ENCODE measurements at regions not wholly inside any gene's neighbourhood (a gene's known extent, or its start where the extent isn't known, plus 50 kb on each side); places are given as distances from the start of the nearest gene placed in this dataset.

DNA sequence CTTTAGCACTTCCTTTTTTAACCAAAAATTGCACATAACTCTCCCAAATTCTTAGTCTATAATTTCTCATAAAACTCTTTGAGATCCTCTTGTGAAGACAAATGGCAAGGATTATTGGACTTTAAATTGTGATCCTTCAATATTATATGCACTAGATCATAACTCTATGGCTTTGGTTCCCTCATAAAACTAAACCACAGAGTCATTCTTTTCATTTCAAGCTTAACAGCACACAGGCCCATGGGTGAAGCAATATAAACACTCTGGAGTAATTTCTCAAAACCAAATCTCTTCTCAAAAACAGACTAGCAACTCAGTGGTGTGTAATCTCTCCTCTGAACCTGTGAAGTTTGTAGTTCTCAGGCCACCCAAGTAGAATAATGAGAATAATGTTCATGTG lies 171.0 kb upstream of the NECTIN3 start:
- no peaks in the 10 kb centered on the region for H3K9me3 Mint-ChIP-seq
- peaks cover 6% of the 10 kb centered on the region for H3K27me3 Mint-ChIP-seq (ENCODE audit: insufficient read depth)
- H3K27ac Mint-ChIP-seq, result no peak overlapping the region
- H3K36me3 Mint-ChIP-seq (ENCODE audit: low read depth), result no peaks in the 10 kb centered on the region
- H3K4me3 Mint-ChIP-seq, result no peak overlapping the region
- DNase-seq (ENCODE audit: low spot score), result no peak
- H3K4me1 Mint-ChIP-seq (ENCODE audit: low read depth), result no peaks in the 10 kb centered on the region
- intact Hi-C loops (cut with micrococcal nuclease), result no loop called here

DNA sequence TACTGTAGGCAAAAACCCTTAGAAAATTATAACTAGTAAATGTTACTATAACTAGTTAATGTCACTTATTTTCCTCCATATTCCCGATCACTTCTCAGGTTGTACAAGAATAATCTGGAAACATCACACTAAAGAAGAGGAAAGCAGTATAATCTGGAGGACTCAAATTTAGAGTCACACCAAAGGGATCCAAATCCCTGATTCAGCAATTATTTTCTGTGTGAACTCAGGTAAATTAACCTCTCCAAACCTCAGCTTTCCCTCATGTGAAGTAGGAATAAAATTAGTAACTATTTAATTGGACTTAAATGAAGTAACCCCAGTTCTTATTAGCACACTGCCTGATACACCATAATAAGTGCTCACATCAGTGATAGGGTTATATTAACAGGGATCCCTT lies 170.1 kb upstream of the NECTIN3 start:
- H3K27me3 Mint-ChIP-seq (ENCODE audit: insufficient read depth), result peaks cover 6% of the 10 kb centered on the region
- intact Hi-C loops (cut with micrococcal nuclease), result no loop called here
- no peak overlapping the region for H3K27ac Mint-ChIP-seq
- no peak overlapping the region for H3K4me3 Mint-ChIP-seq
- H3K4me1 Mint-ChIP-seq (ENCODE audit: low read depth), result no peaks in the 10 kb centered on the region
- H3K9me3 Mint-ChIP-seq, result no peaks in the 10 kb centered on the region
- H3K36me3 Mint-ChIP-seq (ENCODE audit: low read depth), result no peaks in the 10 kb centered on the region
- no peak for DNase-seq (ENCODE audit: low spot score)

DNA sequence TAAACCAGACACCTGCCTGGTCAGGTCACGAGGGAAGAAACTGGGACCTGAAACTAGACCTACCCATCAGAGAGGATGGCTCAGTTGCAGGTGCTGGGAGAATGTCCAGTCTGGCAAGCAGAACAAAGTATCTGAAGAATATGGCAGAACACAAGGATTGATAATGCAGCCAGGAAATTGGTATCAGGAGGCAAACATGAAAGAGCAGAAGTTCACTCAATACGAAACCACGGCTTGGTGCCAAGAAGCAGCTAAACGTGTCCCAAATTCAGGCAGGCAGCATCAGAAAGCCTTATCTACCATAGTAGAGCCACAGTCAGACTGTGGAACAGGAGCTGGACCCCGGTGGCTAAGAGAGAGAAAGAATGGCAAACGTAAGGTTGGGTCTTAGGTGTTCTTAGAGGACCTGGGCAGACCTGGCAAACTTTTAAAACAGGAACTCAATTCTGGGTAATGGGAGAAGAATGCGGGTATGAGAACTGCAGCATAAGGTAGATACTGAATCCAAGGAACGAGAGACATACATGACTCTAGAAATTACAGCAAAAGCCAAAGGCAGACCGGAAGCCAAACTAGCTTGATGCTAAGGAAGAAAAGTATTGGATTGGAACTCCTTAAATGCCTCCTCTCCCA lies 169.0 kb upstream of the NECTIN3 start:
- no peak for DNase-seq (ENCODE audit: low spot score)
- Mint-ChIP-seq H3K36me3 (ENCODE audit: low read depth) (no peaks in the 10 kb centered on the region), H3K27me3 (ENCODE audit: insufficient read depth) (peaks cover 6% of the 10 kb centered on the region), H3K27ac (no peak overlapping the region), H3K4me1 (ENCODE audit: low read depth) (no peaks in the 10 kb centered on the region), H3K4me3 (no peak overlapping the region), H3K9me3 (no peaks in the 10 kb centered on the region)
- intact Hi-C loops (cut with micrococcal nuclease), result no loop called here

DNA sequence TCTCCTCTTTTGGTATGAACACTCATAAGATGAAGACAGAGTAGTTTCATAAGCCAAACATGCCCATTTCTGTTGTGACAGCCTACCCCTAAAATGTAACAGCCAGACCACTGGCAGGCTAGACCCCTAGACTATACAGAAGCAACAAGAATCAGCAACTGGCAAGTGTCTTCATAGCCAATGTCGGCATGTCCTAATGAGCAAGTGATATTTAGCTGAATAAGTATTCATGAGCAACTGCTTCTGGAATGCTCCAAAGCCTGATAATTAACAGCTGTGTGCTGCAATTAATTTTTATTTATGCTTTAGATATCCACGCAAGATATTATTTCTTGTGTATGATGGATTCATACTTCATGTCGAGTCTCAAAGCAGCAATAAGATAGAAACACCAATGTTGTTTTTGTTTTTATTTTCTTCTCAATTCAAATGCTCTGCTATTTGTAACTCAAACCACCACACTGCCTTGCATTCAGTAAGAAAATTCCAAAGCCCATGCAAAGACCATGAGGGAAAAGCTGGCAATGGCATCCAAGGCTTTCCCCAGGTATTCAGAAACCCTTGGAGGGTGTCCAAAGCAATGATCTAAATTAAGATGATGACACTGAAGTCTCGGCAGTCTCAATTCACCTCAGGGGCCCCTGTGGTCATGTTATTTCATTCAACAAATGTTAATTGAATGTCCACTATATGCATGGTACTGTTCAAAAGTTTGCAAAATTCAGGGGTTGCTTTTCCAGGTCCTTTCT lies 167.7 kb upstream of the NECTIN3 start:
- intact Hi-C loops (cut with micrococcal nuclease), result no loop called here
- Mint-ChIP-seq H3K4me1 (ENCODE audit: low read depth) (no peaks in the 10 kb centered on the region), H3K9me3 (no peaks in the 10 kb centered on the region), H3K4me3 (no peak overlapping the region), H3K36me3 (ENCODE audit: low read depth) (no peaks in the 10 kb centered on the region), H3K27me3 (ENCODE audit: insufficient read depth) (peaks cover 4% of the 10 kb centered on the region), H3K27ac (no peak overlapping the region)
- DNase-seq (ENCODE audit: low spot score), result no peak

DNA sequence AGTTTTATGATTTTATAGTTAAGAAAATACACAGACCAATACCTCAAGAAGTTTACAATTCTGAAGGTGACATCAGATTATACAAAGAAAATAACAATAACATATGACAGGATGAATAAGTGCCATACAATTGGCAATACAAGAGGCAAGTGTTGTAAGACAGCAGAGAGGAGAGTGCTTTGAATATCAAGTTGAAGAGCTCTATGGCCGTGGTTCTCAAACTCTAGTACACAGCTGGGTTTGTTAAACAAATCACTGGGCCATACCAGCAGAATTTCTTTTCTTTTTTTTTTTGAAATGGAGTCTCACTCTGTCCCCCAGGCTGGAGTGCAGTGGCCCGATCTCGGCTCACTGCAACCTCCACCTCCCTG lies 167.1 kb upstream of the NECTIN3 start:
- intact Hi-C loops (cut with micrococcal nuclease), result no loop called here
- peaks cover 4% of the 10 kb centered on the region for H3K27me3 Mint-ChIP-seq (ENCODE audit: insufficient read depth)
- H3K27ac Mint-ChIP-seq, result no peak overlapping the region
- H3K9me3 Mint-ChIP-seq, result no peaks in the 10 kb centered on the region
- no peaks in the 10 kb centered on the region for H3K36me3 Mint-ChIP-seq (ENCODE audit: low read depth)
- DNase-seq (ENCODE audit: low spot score), result no peak
- H3K4me3 Mint-ChIP-seq, result no peak overlapping the region
- H3K4me1 Mint-ChIP-seq (ENCODE audit: low read depth), result no peaks in the 10 kb centered on the region

DNA sequence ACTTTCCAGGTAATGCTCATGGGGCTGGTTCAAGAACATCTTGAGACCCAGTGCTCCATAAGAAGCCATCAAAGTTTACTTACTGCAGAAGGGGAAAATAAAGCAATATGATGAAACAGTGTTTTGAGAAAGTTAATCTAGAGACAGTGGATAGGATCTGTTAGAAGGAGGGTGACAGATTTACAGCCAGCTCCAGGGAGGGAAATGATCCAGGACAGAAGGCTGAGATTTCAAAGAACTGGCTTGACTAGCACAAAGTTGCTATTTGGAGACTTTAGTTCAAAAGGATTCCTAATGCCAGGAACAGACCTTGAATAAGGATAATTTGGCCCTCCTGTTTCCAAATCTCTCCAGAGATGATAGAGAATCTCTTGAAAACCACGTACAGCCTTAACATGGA lies 166.5 kb upstream of the NECTIN3 start:
- Mint-ChIP-seq H3K9me3 (no peaks in the 10 kb centered on the region), H3K4me3 (no peak overlapping the region), H3K27ac (no peak overlapping the region), H3K27me3 (ENCODE audit: insufficient read depth) (peaks cover 4% of the 10 kb centered on the region), H3K36me3 (ENCODE audit: low read depth) (no peaks in the 10 kb centered on the region), H3K4me1 (ENCODE audit: low read depth) (no peaks in the 10 kb centered on the region)
- no peak for DNase-seq (ENCODE audit: low spot score)
- intact Hi-C loops (cut with micrococcal nuclease), result no loop called here

DNA sequence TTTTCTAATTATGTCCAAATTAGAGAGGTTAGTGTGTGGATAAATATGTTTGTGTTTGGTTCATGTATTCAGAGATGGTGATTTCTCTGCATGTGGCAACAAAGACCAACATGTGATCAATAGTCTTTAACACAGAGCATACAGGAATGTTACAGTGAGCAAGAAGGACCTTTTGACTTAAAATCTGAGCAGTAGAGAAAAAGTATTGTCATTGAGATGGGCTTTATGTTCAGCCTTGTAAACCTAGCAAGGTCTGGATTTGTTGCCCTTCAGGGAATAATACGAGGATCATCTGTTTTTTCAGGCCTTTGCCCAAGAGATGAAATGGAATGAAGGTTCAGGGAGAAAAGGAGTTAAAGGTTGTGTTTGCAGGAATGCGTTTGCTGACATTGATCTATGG lies 161.8 kb upstream of the NECTIN3 start:
- no peak overlapping the region for H3K27ac Mint-ChIP-seq
- no peaks in the 10 kb centered on the region for H3K36me3 Mint-ChIP-seq (ENCODE audit: low read depth)

DNA sequence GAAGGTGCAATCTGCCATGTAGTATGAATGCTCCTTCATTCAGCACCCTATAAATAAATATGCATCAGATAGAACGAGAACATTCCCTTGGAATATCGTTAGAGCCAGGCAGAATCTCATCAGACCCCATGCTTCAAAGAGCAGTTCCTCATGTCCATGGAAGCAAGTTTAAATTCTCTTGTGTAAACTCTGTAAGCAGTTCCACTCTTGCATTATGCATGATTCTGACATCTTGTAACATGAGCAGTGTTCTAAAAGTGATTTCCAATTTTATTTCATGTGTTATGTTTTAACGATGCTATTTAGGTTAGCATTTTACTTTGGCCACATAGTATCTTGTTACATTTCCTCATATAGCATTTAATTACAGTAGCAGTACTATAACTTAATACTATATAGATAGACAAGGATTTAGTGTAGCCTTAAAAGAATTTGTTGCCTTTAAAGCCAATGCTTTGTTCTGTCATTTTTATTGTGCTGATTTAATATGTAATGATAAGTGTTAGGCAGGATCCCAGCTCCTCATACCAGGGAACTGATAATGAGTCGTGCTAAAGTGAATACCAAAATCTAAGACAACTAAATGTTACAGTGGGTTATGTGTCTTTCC lies 161.2 kb upstream of the NECTIN3 start:
- no peak overlapping the region for H3K27ac Mint-ChIP-seq
- intact Hi-C loops (cut with micrococcal nuclease), result no loop called here
- no peaks in the 10 kb centered on the region for H3K9me3 Mint-ChIP-seq
- H3K4me1 Mint-ChIP-seq (ENCODE audit: low read depth), result no peaks in the 10 kb centered on the region
- no peaks in the 10 kb centered on the region for H3K27me3 Mint-ChIP-seq (ENCODE audit: insufficient read depth)
- no peak for DNase-seq (ENCODE audit: low spot score)
- H3K36me3 Mint-ChIP-seq (ENCODE audit: low read depth), result no peaks in the 10 kb centered on the region
- no peak overlapping the region for H3K4me3 Mint-ChIP-seq

More for the DNA sequence above, 161.8 kb upstream of the NECTIN3 start:
- DNase-seq (ENCODE audit: low spot score), result no peak
- H3K9me3 Mint-ChIP-seq, result no peaks in the 10 kb centered on the region
- no peak overlapping the region for H3K4me3 Mint-ChIP-seq
- H3K4me1 Mint-ChIP-seq (ENCODE audit: low read depth), result no peaks in the 10 kb centered on the region
- no peaks in the 10 kb centered on the region for H3K27me3 Mint-ChIP-seq (ENCODE audit: insufficient read depth)
- intact Hi-C loops (cut with micrococcal nuclease), result no loop called here

DNA sequence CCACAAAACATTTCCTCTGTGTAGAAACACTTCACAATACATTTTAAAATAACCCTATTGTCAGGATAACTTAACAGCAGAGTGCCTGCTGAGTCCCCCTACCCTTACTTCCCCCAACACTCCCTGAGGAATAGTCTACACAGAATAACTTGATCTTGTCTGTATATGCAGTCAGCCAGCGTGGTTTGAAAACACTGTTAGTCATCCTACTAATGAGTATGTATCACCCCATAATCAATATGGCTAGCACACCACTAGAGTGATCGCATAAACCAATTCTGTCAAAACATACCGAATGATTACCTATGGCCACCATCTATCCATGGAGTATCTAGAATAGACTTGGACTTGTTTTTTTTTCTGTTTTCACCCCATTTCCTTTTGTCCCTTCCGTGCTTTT lies 152.7 kb upstream of the NECTIN3 start:
- no peaks in the 10 kb centered on the region for H3K36me3 Mint-ChIP-seq (ENCODE audit: low read depth)
- peaks cover 2% of the 10 kb centered on the region for H3K27me3 Mint-ChIP-seq (ENCODE audit: insufficient read depth)
- no peak for DNase-seq (ENCODE audit: low spot score)
- no peak overlapping the region for H3K27ac Mint-ChIP-seq
- no peaks in the 10 kb centered on the region for H3K4me1 Mint-ChIP-seq (ENCODE audit: low read depth)
- H3K4me3 Mint-ChIP-seq, result no peak overlapping the region
- no peaks in the 10 kb centered on the region for H3K9me3 Mint-ChIP-seq
- intact Hi-C loops (cut with micrococcal nuclease), result no loop called here

DNA sequence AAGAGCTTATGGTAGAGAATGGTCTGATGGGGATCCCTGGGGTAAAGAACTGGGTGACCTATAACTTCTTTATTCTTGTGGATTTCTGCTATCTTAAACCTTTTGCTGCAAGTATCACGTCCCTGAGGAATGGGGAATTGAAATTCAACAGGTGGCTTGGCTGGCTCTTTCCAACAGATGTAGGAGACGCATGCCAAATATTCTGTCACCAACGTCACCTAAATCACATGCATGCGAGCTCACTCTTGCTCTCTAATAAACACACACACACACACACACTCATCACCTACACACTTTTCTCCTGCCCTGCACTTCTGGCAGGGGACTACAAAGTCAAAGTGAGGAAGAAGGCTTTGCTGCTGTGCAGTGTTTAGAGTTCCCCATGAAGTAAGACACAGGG lies 145.8 kb upstream of the NECTIN3 start:
- no peaks in the 10 kb centered on the region for H3K4me1 Mint-ChIP-seq (ENCODE audit: low read depth)
- H3K4me3 Mint-ChIP-seq, result no peak overlapping the region
- H3K9me3 Mint-ChIP-seq, result no peaks in the 10 kb centered on the region
- no peak for DNase-seq (ENCODE audit: low spot score)
- intact Hi-C loops (cut with micrococcal nuclease), result no loop called here
- no peaks in the 10 kb centered on the region for H3K36me3 Mint-ChIP-seq (ENCODE audit: low read depth)
- H3K27me3 Mint-ChIP-seq (ENCODE audit: insufficient read depth), result peaks cover 6% of the 10 kb centered on the region
- H3K27ac Mint-ChIP-seq, result no peak overlapping the region

DNA sequence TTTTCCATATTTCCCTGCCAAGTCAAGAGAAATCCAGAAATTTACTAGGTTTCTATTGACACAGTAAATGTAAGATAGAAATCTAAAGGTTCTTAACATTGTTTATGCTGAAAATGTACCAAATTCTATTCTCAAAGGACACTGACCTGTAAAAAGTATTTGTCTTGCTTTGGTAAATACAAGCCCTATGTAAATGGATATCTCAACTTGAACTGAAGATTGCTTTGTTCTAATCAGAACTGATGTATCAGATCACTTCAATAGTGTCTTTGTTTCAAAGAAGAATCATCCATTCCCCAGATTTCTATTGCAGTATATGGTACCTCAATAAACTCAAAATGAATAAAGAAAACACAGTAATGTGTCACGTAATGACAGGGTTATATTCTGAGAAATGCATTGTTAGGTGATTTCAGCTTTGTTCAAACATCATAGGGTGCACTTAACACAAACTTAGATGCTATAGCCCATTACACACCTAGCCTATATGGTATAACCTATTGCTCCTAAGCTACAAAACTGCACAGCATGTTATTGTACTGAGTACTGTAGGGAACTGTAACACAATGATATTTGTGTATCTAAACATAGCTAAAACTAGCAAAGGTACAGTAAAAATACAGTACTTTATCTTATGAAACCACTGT lies 143.5 kb upstream of the NECTIN3 start:
- no peak for DNase-seq (ENCODE audit: low spot score)
- Mint-ChIP-seq H3K4me1 (ENCODE audit: low read depth) (no peaks in the 10 kb centered on the region), H3K9me3 (no peaks in the 10 kb centered on the region), H3K36me3 (ENCODE audit: low read depth) (no peaks in the 10 kb centered on the region), H3K27me3 (ENCODE audit: insufficient read depth) (peaks cover 6% of the 10 kb centered on the region), H3K4me3 (no peak overlapping the region), H3K27ac (no peak overlapping the region)
- intact Hi-C loops (cut with micrococcal nuclease), result no loop called here

DNA sequence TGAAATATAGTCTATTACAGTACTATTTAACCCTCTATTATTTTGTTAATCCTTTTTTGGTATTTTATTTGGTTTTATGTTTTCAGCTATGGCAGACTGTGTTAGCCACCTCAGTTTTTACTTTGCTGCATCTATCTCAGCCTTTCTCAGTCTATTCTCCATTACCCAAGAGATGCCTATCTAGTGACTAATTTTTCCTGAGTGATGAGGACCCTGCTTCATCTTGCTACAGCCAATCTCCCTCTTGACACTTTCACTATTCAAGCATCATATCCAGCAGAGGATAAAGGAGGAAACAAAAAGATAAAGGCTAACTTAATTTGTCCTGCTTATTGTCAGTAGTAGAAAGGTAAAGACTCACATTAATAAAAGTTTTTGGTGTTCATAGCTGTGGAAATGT lies 141.8 kb upstream of the NECTIN3 start:
- Mint-ChIP-seq H3K36me3 (ENCODE audit: low read depth) (no peaks in the 10 kb centered on the region), H3K27ac (no peak overlapping the region), H3K4me3 (no peak overlapping the region), H3K9me3 (no peaks in the 10 kb centered on the region), H3K4me1 (ENCODE audit: low read depth) (no peaks in the 10 kb centered on the region), H3K27me3 (ENCODE audit: insufficient read depth) (peaks cover 6% of the 10 kb centered on the region)
- intact Hi-C loops (cut with micrococcal nuclease), result no loop called here
- DNase-seq (ENCODE audit: low spot score), result no peak

DNA sequence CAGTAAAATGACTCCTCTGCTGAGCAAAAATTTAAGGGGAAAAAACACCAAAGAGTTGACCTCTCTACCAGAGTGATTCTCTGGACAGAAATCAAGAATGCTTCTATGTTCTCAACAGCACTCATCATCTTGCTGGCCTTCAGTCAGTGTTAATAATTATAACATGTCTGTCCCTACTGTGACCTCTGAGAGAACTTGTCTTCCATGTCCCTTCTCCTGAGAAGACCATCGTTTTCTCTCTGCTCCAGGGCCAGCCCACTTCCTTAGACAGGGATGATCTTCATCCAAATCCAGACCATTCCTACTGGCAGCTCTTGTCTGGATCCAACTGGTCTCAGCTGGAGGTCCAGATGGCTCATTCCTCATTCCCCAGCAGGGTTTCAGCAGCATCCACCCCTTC lies 139.0 kb upstream of the NECTIN3 start:
- no peak overlapping the region for H3K4me3 Mint-ChIP-seq
- H3K27me3 Mint-ChIP-seq (ENCODE audit: insufficient read depth), result peaks cover under 1% of the 10 kb centered on the region
- DNase-seq (ENCODE audit: low spot score), result no peak
- H3K4me1 Mint-ChIP-seq (ENCODE audit: low read depth), result no peaks in the 10 kb centered on the region
- intact Hi-C loops (cut with micrococcal nuclease), result no loop called here
- H3K9me3 Mint-ChIP-seq, result no peaks in the 10 kb centered on the region
- H3K27ac Mint-ChIP-seq, result no peak overlapping the region
- no peaks in the 10 kb centered on the region for H3K36me3 Mint-ChIP-seq (ENCODE audit: low read depth)

Measured in activated T-helper 1 cell treated with anti-CD3 and anti-CD28 coated beads, Interleukin-12 subunit alpha, Interleukin-12 subunit beta, Interleukin-2, Interleukin-4 antibody, amounts not matched to agents 30 ng/mL and 10 ng/mL and 1 ng/mL, durations not matched to agents 14 hours and 24 hours and 36 hours (primary cell).